ENCODE measurements at regions not wholly inside any gene's neighbourhood (a gene's known extent, or its start where the extent isn't known, plus 50 kb on each side); places are given as distances from the start of the nearest gene placed in this dataset.

GRCh38 chr4:156677131-156677531, 294.5 kb downstream of the PDGFC start:
- Histone ChIP-seq H3K27ac (no peak overlapping the region), H3K79me2 (ENCODE audit: low read depth) (no peaks in the 10 kb centered on the region), H3K4me3 (no peak overlapping the region), H3K36me3 (no peaks in the 10 kb centered on the region), H3K4me1 (no peaks in the 10 kb centered on the region), H2AFZ (replicated peaks) (peak overlapping the region; percentile 44), H3K4me2 (no peak overlapping the region), H4K20me1 (ENCODE audit: low read depth) (no peaks in the 10 kb centered on the region), H3K27me3 (no peaks in the 10 kb centered on the region), H3F3A (ENCODE audit: low read depth) (no peaks in the 10 kb centered on the region), H3K9me3 (ENCODE audit: low read depth) (no peaks in the 10 kb centered on the region), H3K9ac (no peak overlapping the region)
- Mint-ChIP-seq H3K27ac (no peak overlapping the region), H3K4me1 (peaks cover 11% of the 10 kb centered on the region), H3K27me3 (ENCODE audit: insufficient read depth, low read depth) (peaks cover 2% of the 10 kb centered on the region), H3K36me3 (no peaks in the 10 kb centered on the region), H3K4me3 (no peak overlapping the region), H3K9me3 (peaks cover 1% of the 10 kb centered on the region)
- no peak for TF ChIP-seq EZH2phosphoT487 (IDR thresholded peaks at IDR 0.05)
- peak; percentile 71 for TF ChIP-seq CTCF (IDR thresholded peaks at IDR 0.05)
- DNase-seq (ENCODE audit: low spot score) = peak; percentile 63

GRCh38 chr4:156676116-156676851, 295.3 kb downstream of the PDGFC start:
- Mint-ChIP-seq H3K4me3 (no peak overlapping the region), H3K27me3 (ENCODE audit: insufficient read depth, low read depth) (peaks cover 2% of the 10 kb centered on the region), H3K36me3 (no peaks in the 10 kb centered on the region), H3K9me3 (no peaks in the 10 kb centered on the region), H3K4me1 (peaks cover 11% of the 10 kb centered on the region), H3K27ac (no peak overlapping the region)
- H3K9me3 ChIP-seq (ENCODE audit: low read depth) = no peaks in the 10 kb centered on the region
- no peak overlapping the region for H3K4me2 ChIP-seq
- no peak overlapping the region for H3K4me3 ChIP-seq
- no peak for DNase-seq (ENCODE audit: low spot score)
- no peak for TF ChIP-seq CTCF (IDR thresholded peaks at IDR 0.05)
- TF ChIP-seq EZH2phosphoT487 (IDR thresholded peaks at IDR 0.05) = no peak
- TF ChIP-seq EZH2 (IDR thresholded peaks at IDR 0.05) = no peak
- H4K20me1 ChIP-seq (ENCODE audit: low read depth) = no peaks in the 10 kb centered on the region
- H3K27me3 ChIP-seq = no peaks in the 10 kb centered on the region
- no peaks in the 10 kb centered on the region for H3K36me3 ChIP-seq
- H3K79me2 ChIP-seq (ENCODE audit: low read depth) = no peaks in the 10 kb centered on the region
- H3F3A ChIP-seq (ENCODE audit: low read depth) = no peaks in the 10 kb centered on the region
- H3K4me1 ChIP-seq = no peaks in the 10 kb centered on the region
- no peak overlapping the region for H3K9ac ChIP-seq
- peak overlapping the region; percentile 44 for H2AFZ ChIP-seq (replicated peaks)
- H3K27ac ChIP-seq = no peak overlapping the region

GRCh38 chr4:156673483-156673882, 298.1 kb downstream of the PDGFC start:
- no peaks in the 10 kb centered on the region for H3K36me3 Mint-ChIP-seq
- peaks cover 11% of the 10 kb centered on the region for H3K4me1 Mint-ChIP-seq
- Histone ChIP-seq H3K4me2 (no peak overlapping the region), H3K4me3 (no peak overlapping the region), H2AFZ (replicated peaks) (no peak overlapping the region), H3K36me3 (no peaks in the 10 kb centered on the region), H4K20me1 (ENCODE audit: low read depth) (no peaks in the 10 kb centered on the region), H3K27ac (no peak overlapping the region), H3K9me3 (ENCODE audit: low read depth) (no peaks in the 10 kb centered on the region), H3F3A (ENCODE audit: low read depth) (no peaks in the 10 kb centered on the region), H3K79me2 (ENCODE audit: low read depth) (no peaks in the 10 kb centered on the region), H3K4me1 (no peaks in the 10 kb centered on the region), H3K9ac (no peak overlapping the region), H3K27me3 (no peaks in the 10 kb centered on the region)
- no peak overlapping the region for H3K4me3 Mint-ChIP-seq
- no peaks in the 10 kb centered on the region for H3K9me3 Mint-ChIP-seq
- TF ChIP-seq CTCF (IDR thresholded peaks at IDR 0.05) = no peak
- no peak for TF ChIP-seq EZH2phosphoT487 (IDR thresholded peaks at IDR 0.05)
- TF ChIP-seq EZH2 (IDR thresholded peaks at IDR 0.05) = no peak
- peaks cover 2% of the 10 kb centered on the region for H3K27me3 Mint-ChIP-seq (ENCODE audit: insufficient read depth, low read depth)
- no peak overlapping the region for H3K27ac Mint-ChIP-seq
- no peak for DNase-seq (ENCODE audit: low spot score)

Data from neural progenitor cell (in vitro differentiated cells).